Epithelial cell of proximal tubule (primary cell): ENCODE measurements at regions not wholly inside any gene's neighbourhood (a gene's known extent, or its start where the extent isn't known, plus 50 kb on each side); places are given as distances from the start of the nearest gene placed in this dataset.

ENCODE experiments used
- DNase-seq: peaks from one replicate; pipeline ENCODE4 v3.0.0-alpha.2; 2011; ENCODE audit warnings: low read depth
- H3K4me3 ChIP-seq: 2 replicates; pipeline ENCODE4 v1.5.1; 2011; ENCODE audit warnings: low read depth, mild to moderate bottlenecking, low read length
- TF ChIP-seq, protein P1 (sequence below): conservative IDR thresholded peaks from 2 replicates; pipeline ENCODE4 v1.5.1; 2012; ENCODE audit warnings: low read depth, mild to moderate bottlenecking, low read length

DNA sequence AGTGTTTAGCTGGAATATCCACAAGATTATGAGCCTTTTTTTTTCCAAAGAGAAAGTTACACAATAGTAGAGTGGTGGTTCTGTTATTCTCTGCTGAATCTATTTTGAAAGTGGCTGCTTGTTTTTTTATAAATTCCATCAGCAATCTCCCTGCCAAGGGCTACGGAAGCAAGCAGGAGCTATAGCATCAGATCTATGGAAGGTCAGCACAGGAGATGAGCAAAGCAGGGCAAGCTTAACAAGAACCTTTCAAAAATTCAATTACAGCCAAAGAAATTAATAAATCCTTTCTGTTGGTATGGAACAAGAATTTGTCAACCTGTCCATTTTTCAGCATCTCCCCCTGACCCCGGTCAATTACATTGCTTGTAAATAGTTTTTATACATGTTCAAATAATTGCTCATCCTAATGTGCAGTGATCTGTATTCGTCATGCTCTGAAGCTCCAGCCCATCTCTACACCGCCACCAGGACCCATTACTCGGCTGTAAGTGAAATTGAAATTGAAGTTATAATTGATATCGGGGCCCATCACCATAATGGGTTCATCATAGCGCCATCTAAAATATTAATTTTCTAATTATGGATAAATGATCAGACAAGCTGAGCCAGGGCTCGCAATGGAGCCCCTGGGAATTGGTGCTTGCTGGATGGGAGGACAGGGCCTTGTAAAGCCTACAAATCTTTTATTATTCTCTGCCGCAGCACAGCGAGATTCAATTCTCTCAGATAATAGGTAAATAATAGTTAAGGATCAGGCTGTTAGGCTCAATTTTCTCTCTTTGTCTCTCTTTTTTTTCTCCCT, 215.1 kb downstream of the ATG4C start:
- no peak overlapping the region for H3K4me3 ChIP-seq
- no peak for DNase-seq
- TF ChIP-seq, protein P1, sequence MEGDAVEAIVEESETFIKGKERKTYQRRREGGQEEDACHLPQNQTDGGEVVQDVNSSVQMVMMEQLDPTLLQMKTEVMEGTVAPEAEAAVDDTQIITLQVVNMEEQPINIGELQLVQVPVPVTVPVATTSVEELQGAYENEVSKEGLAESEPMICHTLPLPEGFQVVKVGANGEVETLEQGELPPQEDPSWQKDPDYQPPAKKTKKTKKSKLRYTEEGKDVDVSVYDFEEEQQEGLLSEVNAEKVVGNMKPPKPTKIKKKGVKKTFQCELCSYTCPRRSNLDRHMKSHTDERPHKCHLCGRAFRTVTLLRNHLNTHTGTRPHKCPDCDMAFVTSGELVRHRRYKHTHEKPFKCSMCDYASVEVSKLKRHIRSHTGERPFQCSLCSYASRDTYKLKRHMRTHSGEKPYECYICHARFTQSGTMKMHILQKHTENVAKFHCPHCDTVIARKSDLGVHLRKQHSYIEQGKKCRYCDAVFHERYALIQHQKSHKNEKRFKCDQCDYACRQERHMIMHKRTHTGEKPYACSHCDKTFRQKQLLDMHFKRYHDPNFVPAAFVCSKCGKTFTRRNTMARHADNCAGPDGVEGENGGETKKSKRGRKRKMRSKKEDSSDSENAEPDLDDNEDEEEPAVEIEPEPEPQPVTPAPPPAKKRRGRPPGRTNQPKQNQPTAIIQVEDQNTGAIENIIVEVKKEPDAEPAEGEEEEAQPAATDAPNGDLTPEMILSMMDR: no peak

DNA sequence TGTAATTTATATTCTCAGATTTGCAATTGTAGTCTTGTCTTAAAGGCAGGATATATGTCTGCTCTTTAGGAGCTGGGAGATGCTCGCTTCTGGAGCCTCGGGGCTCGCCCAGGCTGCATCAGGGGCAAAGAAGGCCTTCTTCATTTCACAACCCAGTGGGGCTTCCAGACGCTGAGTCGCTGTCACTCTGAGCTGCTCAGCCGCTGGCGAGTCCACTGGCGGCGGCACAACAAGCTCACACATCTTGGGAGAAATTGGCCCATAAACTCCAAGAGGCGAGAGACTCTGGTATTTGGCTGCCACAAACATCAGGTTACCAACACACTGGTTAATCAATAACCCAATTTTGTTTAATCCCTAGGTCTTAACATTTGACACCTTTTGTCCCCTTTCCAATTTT, 216.6 kb downstream of the ATG4C start:
- H3K4me3 ChIP-seq: no peak overlapping the region
- DNase-seq: no peak
- TF ChIP-seq, protein P1: no peak

DNA sequence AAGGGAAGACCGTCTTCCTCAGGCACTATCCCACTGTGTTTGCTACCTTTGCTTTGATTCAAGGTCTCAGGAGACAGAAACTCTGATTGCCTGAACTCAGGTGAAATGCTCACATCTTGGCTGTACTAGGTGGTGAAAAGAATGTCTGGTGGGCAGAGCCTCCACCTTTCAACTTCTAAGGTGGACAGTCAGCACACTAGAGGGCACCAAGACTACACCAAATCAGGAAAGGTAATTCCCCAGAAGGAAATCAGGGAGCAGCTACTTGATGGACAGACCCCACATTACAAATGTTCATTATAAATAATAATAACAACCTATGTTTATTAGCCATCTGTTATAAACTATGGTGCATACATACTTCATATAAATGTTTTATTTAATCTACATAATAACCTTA, 220.9 kb downstream of the ATG4C start:
- TF ChIP-seq, protein P1: peak; percentile 87
- no peak for DNase-seq

DNA sequence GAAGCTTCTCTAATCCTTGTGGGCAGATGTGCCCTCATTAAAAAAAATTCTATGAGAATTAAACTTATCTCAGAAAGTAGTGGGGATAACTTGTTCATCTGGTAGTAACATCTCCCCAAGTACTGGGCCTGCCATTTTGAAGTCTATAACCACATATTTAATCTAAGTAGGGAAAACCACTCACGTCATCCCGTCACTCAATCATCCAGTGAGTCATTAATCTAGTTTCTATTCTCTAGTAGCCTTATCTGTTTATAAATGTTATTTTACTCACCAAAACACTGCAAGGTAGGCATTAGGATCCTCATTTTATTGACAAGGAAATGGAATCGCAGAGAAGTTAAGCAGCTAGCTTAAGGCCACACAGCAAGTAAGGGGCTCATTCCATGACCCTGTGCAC, 221.9 kb downstream of the ATG4C start:
- no peak overlapping the region for H3K4me3 ChIP-seq
- no peak for DNase-seq
- TF ChIP-seq, protein P1: no peak

More for the DNA sequence above, 220.9 kb downstream of the ATG4C start:
- no peak overlapping the region for H3K4me3 ChIP-seq

DNA sequence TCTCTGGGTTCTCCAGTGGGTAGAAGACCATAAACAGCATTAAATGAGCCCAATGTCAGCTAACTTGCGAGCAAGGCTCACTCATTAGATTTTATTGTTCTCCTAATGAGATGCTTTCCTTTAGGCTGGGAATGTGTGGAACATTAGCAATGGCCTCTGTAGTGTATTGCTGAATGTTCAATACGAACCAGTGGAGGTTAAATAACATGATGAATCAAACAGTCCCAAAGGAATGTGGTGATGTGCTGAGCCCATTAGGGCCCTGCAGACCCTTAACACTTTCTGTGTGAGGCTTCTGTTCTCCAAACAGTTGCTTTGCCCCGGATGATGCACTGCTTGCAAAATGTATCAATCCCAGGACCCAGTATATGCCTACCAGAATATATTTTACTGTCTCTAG, 225.5 kb downstream of the ATG4C start:
- no peak for DNase-seq
- H3K4me3 ChIP-seq: no peak overlapping the region
- TF ChIP-seq, protein P1: no peak

- no peak overlapping the region for H3K4me3 ChIP-seq
- peak; percentile 30 for DNase-seq
- TF ChIP-seq, protein P1: no peak
Observed at GRCh38 chr1:63010913-63011660, 227.2 kb downstream of the ATG4C start.
